OCI-LY7 (cell line): ENCODE measurements at regions not wholly inside any gene's neighbourhood (a gene's known extent, or its start where the extent isn't known, plus 50 kb on each side); places are given as distances from the start of the nearest gene placed in this dataset.

Experiments
- BruUV-seq: library from RNA; stranded (reverse); fragments of 400-500 nt; replicated peaks from 2 replicates; lab custom pipeline; 2021; lab: Mats Ljungman, UMichigan
- CTCF ChIA-PET: fragments of 300-600 bp; sonication (Branson Sonifier 250); formaldehyde crosslinking; loops from one replicate; lab custom pipeline; 2022; ENCODE audit warnings: antibody characterized with exemption; ENCODE audit not compliant: unreplicated experiment; lab: Charles Lee
- POLR2A ChIA-PET: fragments of 300-600 bp; sonication (Branson Sonifier 250); formaldehyde crosslinking; loops from one replicate; lab custom pipeline; 2022; ENCODE audit warnings: antibody characterized with exemption; lab: Charles Lee
- DNase-seq: peaks from one replicate; pipeline ENCODE4 v3.0.0-alpha.2; 2015; ENCODE audit warnings: low spot score
- H2AFZ ChIP-seq: fragments of 200-600 bp; sonication (generic), shearing (Covaris generic); 2 replicates; pipeline ENCODE4 v1.6.1; 2014; ENCODE audit warnings: mild to moderate bottlenecking, antibody characterized with exemption, low read length, moderate library complexity
- H3K27ac ChIP-seq: fragments of 200-600 bp; sonication (generic); 2 replicates; pipeline ENCODE4 v1.5.1; 2014; ENCODE audit warnings: mixed run types, low read depth, mild to moderate bottlenecking, moderate library complexity, low read length, inconsistent platforms; ENCODE audit not compliant: poor library complexity, severe bottlenecking
- H3K36me3 ChIP-seq: fragments of 200-600 bp; sonication (generic); 2 replicates; pipeline ENCODE4 v1.6.1; 2014; ENCODE audit warnings: mild to moderate bottlenecking, antibody characterized with exemption, low read length, moderate library complexity, mixed read lengths; ENCODE audit not compliant: insufficient read depth
- H3K4me1 ChIP-seq: fragments of 200-600 bp; sonication (generic); 2 replicates; pipeline ENCODE4 v1.5.1; 2014; ENCODE audit warnings: mild to moderate bottlenecking, low read length; ENCODE audit not compliant: insufficient read depth, poor library complexity, severe bottlenecking
- H3K4me2 ChIP-seq: fragments of 200-600 bp; sonication (generic); 2 replicates; pipeline ENCODE4 v1.6.1; 2014; ENCODE audit warnings: mild to moderate bottlenecking, low read length
- H3K4me3 ChIP-seq: fragments of 200-600 bp; sonication (generic); 2 replicates; pipeline ENCODE4 v1.5.1; 2014; ENCODE audit warnings: mild to moderate bottlenecking, low read depth, low read length; ENCODE audit not compliant: poor library complexity, severe bottlenecking
- H3K79me2 ChIP-seq: fragments of 200-600 bp; sonication (generic); 2 replicates; pipeline ENCODE4 v1.6.1; 2016; ENCODE audit warnings: low read depth, mild to moderate bottlenecking, low read length, moderate library complexity, mixed read lengths; ENCODE audit not compliant: insufficient read depth
- H3K9me2 ChIP-seq: fragments of 200-600 bp; sonication (generic); 2 replicates; pipeline ENCODE4 v1.6.1; 2016; ENCODE audit warnings: mild to moderate bottlenecking, low read length, mixed read lengths; ENCODE audit not compliant: insufficient read depth
- H3K9me3 ChIP-seq: fragments of 200-600 bp; sonication (generic); 2 replicates; pipeline ENCODE4 v1.6.1; 2014; ENCODE audit warnings: mild to moderate bottlenecking, mixed run types, low read length, mixed read lengths
- H4K20me1 ChIP-seq: fragments of 200-600 bp; sonication (generic); 2 replicates; pipeline ENCODE4 v1.6.1; 2014; ENCODE audit warnings: mild to moderate bottlenecking, antibody characterized with exemption, low read length, moderate library complexity, mixed read lengths; ENCODE audit not compliant: insufficient read depth
- EZH2phosphoT487 ChIP-seq: fragments of 200-600 bp; sonication (generic); IDR thresholded peaks from 2 replicates; pipeline ENCODE4 v1.6.1; 2018; ENCODE audit warnings: low read depth, borderline replicate concordance, mild to moderate bottlenecking, mixed run types, antibody characterized with exemption, low read length, moderate library complexity, mixed read lengths
- intact Hi-C: fragments of 100-400 bp; cut with micrococcal nuclease; formaldehyde crosslinking; loops from one replicate; pipeline ENCODE4 v1.10.0; 2022; ENCODE audit not compliant: unreplicated experiment
- TF ChIP-seq, protein P1 (sequence below): fragments of 200-600 bp; sonication (generic); conservative IDR thresholded peaks from 2 replicates; pipeline ENCODE4 v1.5.1; 2014; ENCODE audit warnings: mild to moderate bottlenecking, antibody characterized with exemption, low read length, moderate library complexity, mixed read lengths

DNA sequence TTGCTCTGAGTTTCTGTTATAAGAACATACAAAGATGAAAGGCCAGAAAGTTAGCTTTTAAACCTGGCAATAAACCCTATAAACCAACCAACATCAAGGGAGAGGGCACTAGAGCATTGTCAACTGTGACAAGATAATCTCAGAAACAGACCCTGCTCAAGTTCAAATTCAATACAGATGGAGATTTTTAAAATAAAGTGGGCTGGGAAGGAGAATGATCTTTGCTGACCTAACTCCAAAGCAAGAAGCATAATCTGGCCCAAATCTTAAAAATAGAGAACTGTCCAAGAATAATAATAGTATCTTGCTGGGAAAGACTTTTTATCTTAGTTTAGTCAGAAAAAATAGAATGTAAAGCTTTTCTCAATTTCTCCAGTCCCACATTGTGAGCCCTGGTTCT lies 485.5 kb downstream of the DISC1 start:
- H3K4me3 ChIP-seq = no peak overlapping the region
- no peaks in the 10 kb centered on the region for H3K4me1 ChIP-seq
- H3K79me2 ChIP-seq = no peaks in the 10 kb centered on the region
- no peak overlapping the region for H2AFZ ChIP-seq
- H3K9me2 ChIP-seq = no peaks in the 10 kb centered on the region
- H3K36me3 ChIP-seq = no peaks in the 10 kb centered on the region
- no peak overlapping the region for H3K4me2 ChIP-seq
- no peak for DNase-seq
- TF ChIP-seq, protein P1, sequence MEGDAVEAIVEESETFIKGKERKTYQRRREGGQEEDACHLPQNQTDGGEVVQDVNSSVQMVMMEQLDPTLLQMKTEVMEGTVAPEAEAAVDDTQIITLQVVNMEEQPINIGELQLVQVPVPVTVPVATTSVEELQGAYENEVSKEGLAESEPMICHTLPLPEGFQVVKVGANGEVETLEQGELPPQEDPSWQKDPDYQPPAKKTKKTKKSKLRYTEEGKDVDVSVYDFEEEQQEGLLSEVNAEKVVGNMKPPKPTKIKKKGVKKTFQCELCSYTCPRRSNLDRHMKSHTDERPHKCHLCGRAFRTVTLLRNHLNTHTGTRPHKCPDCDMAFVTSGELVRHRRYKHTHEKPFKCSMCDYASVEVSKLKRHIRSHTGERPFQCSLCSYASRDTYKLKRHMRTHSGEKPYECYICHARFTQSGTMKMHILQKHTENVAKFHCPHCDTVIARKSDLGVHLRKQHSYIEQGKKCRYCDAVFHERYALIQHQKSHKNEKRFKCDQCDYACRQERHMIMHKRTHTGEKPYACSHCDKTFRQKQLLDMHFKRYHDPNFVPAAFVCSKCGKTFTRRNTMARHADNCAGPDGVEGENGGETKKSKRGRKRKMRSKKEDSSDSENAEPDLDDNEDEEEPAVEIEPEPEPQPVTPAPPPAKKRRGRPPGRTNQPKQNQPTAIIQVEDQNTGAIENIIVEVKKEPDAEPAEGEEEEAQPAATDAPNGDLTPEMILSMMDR = no peak
- no peak for TF ChIP-seq EZH2phosphoT487
- intact Hi-C loops = no loop called here
- BruUV-seq = no TSS peak
- CTCF ChIA-PET = no interaction called here
- POLR2A ChIA-PET = no interaction called here
- H3K9me3 ChIP-seq = no peaks in the 10 kb centered on the region
- H4K20me1 ChIP-seq = no peaks in the 10 kb centered on the region
- H3K27ac ChIP-seq = no peak overlapping the region

GRCh38 chr1:232111611-232112010 lies 485.0 kb downstream of the DISC1 start:
- Histone ChIP-seq H3K4me3 (no peak overlapping the region), H3K79me2 (no peaks in the 10 kb centered on the region), H3K4me1 (no peaks in the 10 kb centered on the region), H3K27ac (no peak overlapping the region), H3K9me3 (no peaks in the 10 kb centered on the region), H3K36me3 (no peaks in the 10 kb centered on the region), H4K20me1 (no peaks in the 10 kb centered on the region), H3K9me2 (no peaks in the 10 kb centered on the region), H2AFZ (no peak overlapping the region), H3K4me2 (no peak overlapping the region)
- no TSS peak for BruUV-seq
- POLR2A ChIA-PET = interaction anchor here (0.6 kb wide), 1 partner anchor 1615 kb away, joined by 5 read pairs; no protein-coding TSS in a partner anchor
- CTCF ChIA-PET = no interaction called here
- no peak for DNase-seq
- TF ChIP-seq, protein P1 = no peak
- no peak for TF ChIP-seq EZH2phosphoT487
- intact Hi-C loops = no loop called here

DNA sequence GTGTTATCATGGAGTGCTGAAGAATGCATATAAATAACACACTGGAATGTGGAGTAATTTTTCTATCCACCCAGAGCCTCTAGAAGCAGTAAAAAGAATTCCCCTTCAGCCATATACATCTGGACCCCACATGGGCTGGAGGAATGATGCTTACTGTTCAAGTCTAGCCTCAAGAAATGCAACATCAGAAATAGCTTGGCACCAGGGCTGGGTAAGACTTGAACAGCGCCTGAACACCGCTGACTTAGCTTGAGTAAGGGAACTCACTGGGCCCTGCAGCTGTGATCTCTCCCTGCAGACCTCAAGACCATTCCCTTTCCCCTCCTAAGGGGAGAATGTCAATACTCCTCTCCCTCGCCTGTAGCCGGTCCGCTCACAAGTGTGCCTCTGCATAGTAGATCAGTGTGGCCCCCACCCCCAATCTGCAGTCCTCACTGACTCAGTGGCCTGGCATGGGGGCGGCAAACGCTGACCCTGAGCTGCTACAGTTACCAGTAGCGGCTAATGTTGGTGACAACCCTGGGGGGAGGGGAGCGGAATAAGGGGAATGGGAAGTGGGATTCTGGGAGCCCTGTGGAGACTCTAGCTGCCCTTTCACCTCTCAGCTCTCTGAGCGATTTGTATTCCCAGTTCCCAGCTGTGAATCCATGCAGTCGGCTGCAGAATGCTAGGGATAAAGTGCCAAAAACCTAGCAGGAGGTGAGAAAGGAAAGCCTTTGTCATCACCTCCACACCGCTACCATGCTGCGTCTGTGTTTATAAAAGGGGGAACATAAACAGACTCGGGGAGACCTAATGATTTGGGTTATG lies 483.9 kb downstream of the DISC1 start:
- H3K36me3 ChIP-seq = no peaks in the 10 kb centered on the region
- no peaks in the 10 kb centered on the region for H3K9me2 ChIP-seq
- intact Hi-C loops = no loop called here
- ChIA-PET POLR2A (interaction anchor here (0.6 kb wide), 1 partner anchor 691 kb away, joined by 5 read pairs; no protein-coding TSS in a partner anchor), CTCF (no interaction called here)
- no peaks in the 10 kb centered on the region for H3K79me2 ChIP-seq
- H4K20me1 ChIP-seq = no peaks in the 10 kb centered on the region
- no peak for DNase-seq
- BruUV-seq = no TSS peak
- TF ChIP-seq EZH2phosphoT487 = no peak
- TF ChIP-seq, protein P1 = no peak
- H3K9me3 ChIP-seq = no peaks in the 10 kb centered on the region
- H2AFZ ChIP-seq = no peak overlapping the region
- no peak overlapping the region for H3K4me3 ChIP-seq
- H3K4me1 ChIP-seq = no peaks in the 10 kb centered on the region
- no peak overlapping the region for H3K4me2 ChIP-seq
- no peak overlapping the region for H3K27ac ChIP-seq
